ENCODE measurements at regions not wholly inside any gene's neighbourhood (a gene's known extent, or its start where the extent isn't known, plus 50 kb on each side); places are given as distances from the start of the nearest gene placed in this dataset.
A peak's percentile ranks its signal among the peaks of the same experiment; 100 is the strongest.

DNA sequence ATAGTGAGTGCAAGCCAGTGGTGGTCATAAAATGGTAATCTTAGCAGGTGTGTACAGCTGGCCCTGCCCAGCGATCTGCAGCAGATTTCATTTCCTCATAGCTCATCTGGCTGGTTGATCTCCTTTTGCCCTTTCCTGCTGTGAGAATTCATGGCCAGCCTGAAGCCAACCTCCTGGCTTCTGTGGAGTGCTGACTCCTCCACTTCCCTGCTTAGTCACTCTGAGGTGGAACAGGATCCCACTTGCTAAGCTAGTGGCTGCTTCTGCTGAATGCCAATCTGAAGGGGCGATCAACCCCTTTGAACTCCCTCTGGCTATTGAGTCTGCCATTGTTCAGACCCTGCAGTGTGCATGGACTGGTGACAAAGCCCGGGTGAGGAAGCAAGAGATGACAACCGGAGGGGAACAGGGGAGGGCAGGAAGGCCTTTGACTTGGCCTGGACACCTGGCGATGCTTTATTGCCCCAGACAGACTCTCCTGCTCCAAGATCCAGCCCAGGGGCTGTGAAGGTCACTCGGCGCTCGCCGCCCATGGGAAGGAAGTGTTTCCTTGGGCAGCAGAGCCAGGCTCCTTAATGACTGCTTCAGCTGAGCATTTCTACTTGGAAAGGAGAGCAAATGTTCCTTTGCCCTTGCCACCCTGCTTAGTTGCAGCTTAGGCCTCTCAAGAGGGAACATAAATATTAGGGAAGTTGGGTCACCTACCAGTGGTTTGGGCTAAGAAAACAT is 341.1 kb downstream of the ZSWIM6 start:
- ATAC-seq (no peak), DNase-seq (ENCODE audit: low spot score) (no peak)
- H3K4me1 Mint-ChIP-seq (ENCODE audit: low read depth in 2 of 2) = no peaks in the 10 kb centered on the region
- no peak overlapping the region for H3K4me3 Mint-ChIP-seq
- no peaks in the 10 kb centered on the region for H3K36me3 Mint-ChIP-seq
- peaks cover 14 to 24% of the 10 kb centered on the region in 2 donors for H3K27me3 Mint-ChIP-seq
- H3K9me3 Mint-ChIP-seq = no peaks in the 10 kb centered on the region
- no peak overlapping the region for H3K27ac Mint-ChIP-seq

DNA sequence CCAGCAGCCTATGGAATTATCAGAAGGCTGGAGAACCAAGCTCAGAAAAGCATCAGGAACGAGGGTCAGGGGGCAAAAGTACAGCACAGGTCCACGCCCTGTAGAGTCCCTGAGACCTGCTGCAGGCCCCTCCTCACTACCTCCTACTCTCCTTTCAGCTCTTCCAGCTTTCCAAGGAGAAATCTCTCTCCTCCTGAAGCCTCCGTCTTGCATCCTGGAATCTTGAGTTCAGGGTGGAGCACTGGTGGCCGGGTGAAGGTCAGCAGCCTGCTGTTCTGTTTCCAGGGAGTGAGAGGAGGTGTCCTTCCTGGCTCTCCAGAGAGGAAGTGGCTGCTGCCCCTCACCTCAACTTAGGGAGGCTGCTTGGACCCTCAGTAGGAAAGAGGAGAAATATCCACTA is 342.3 kb downstream of the ZSWIM6 start:
- no peak overlapping the region for H3K27ac Mint-ChIP-seq
- DNase-seq (ENCODE audit: low spot score) = no peak
- no peak overlapping the region for H3K4me3 Mint-ChIP-seq
- H3K9me3 Mint-ChIP-seq = no peaks in the 10 kb centered on the region
- no peaks in the 10 kb centered on the region for H3K36me3 Mint-ChIP-seq
- H3K4me1 Mint-ChIP-seq (ENCODE audit: low read depth in 2 of 2) = no peaks in the 10 kb centered on the region
- ATAC-seq = no peak
- peaks cover 8 to 19% of the 10 kb centered on the region in 2 donors for H3K27me3 Mint-ChIP-seq

DNA sequence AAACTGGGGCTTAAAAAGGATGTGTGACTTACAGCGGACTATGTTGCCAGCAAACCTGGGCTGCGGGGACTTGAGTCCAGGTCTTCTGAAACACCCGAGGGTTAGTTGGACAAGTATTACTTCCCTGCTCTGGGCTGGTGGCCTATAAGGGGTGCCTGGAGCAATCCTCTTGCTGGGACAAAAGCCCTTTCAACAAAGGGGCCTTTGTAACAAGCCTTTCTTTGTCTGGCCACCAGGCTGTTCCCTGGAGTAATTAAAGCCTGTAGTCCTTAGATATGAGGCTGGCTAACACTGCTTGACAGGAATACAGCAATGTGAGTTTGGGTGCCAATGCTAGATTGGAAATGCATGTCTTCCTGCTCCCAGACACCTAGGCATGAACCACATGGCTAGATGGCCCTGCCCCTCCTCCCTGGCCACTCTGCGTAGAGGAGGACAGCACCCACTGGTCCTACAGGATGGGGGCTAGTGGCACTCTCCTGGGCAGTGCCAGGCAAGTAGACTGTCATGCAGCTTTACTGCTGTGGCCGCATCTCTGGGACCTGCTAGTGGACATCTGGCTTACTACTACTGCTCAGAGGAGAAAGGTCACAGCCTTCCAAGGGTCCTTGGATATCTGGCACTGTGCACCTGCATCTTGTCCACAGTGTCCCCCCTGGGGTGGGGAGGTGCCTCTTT is 343.1 kb downstream of the ZSWIM6 start:
- Mint-ChIP-seq H3K27me3 (peaks cover 7 to 18% of the 10 kb centered on the region in 2 donors), H3K36me3 (no peaks in the 10 kb centered on the region), H3K4me1 (ENCODE audit: low read depth in 2 of 2) (no peaks in the 10 kb centered on the region), H3K9me3 (no peaks in the 10 kb centered on the region), H3K27ac (no peak overlapping the region), H3K4me3 (no peak overlapping the region)
- DNase-seq (ENCODE audit: low spot score) (no peak), ATAC-seq (peak; percentile 25 to 44)

DNA sequence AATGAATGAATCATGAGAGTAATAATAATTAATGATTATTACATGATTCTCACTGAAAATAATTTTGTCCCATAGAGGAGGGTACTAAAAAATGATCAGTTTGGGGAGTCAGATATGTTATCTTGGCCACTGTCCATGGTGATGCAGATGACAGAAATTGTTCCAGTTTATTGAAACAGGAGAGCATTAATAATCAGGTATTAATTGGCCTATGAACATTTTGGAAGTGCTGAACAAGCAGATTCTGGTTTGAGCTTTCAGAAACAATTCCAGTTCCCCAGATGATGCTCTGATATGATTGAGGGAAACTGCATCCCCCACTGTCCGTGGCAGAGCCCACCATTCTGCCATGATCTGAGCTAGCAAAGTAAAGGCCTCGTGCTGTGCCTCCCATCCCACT is 345.2 kb downstream of the ZSWIM6 start:
- H3K9me3 Mint-ChIP-seq = no peaks in the 10 kb centered on the region
- no peaks in the 10 kb centered on the region for H3K36me3 Mint-ChIP-seq
- ATAC-seq = no peak
- H3K27ac Mint-ChIP-seq = no peak overlapping the region
- H3K4me1 Mint-ChIP-seq (ENCODE audit: low read depth in 2 of 2) = no peaks in the 10 kb centered on the region
- no peak for DNase-seq (ENCODE audit: low spot score)
- peaks cover 7 to 24% of the 10 kb centered on the region in 2 donors for H3K27me3 Mint-ChIP-seq
- no peak overlapping the region for H3K4me3 Mint-ChIP-seq

DNA sequence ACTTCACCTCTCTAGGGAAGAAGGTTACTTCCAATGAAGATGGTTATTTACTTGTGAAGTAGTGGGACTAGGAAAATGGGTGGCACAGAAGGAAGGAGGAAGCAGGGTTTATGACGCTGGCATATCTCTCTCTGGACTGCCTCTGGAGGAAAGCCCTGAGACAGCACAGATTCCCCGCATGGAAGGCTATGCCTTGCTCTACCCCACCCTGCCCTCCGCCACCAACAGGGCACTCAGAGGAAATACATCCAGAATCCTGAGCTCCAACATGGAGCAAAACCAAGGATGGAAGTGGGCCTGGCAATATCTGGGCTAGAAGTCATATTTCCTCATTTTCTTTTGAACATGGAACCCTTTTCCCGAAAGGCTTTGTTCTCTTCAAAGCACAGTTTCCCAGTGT is 346.9 kb downstream of the ZSWIM6 start:
- H3K4me1 Mint-ChIP-seq (ENCODE audit: low read depth in 2 of 2) = no peaks in the 10 kb centered on the region
- no peak overlapping the region for H3K27ac Mint-ChIP-seq
- H3K36me3 Mint-ChIP-seq = no peaks in the 10 kb centered on the region
- H3K4me3 Mint-ChIP-seq = no peak overlapping the region
- ATAC-seq (no peak), DNase-seq (ENCODE audit: low spot score) (no peak)
- peaks cover 4 to 16% of the 10 kb centered on the region in 2 donors for H3K27me3 Mint-ChIP-seq
- no peaks in the 10 kb centered on the region for H3K9me3 Mint-ChIP-seq

DNA sequence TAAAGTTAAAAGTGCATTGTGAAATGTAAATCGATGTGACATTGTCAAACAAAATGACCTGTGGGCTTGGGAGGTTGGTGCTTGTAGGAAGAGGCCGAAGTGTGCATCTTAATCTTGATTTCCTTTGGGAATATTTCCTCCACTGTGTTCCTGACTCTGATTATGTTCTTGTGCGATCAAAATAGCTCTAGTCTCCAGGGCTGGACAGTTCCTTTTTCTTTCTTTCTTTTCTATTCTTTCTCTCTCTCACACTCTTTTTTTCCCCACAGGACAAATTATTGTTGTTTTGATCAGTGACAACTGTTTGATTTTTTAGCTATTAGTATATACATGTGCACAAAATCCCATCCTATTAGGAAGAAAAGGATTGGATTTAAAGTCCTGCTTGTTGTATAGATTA is 347.5 kb downstream of the ZSWIM6 start:
- H3K27ac Mint-ChIP-seq = no peak overlapping the region
- H3K4me3 Mint-ChIP-seq = no peak overlapping the region
- no peaks in the 10 kb centered on the region for H3K4me1 Mint-ChIP-seq (ENCODE audit: low read depth in 2 of 2)
- H3K9me3 Mint-ChIP-seq = no peaks in the 10 kb centered on the region
- peaks cover 6 to 20% of the 10 kb centered on the region in 2 donors for H3K27me3 Mint-ChIP-seq
- DNase-seq (ENCODE audit: low spot score) (no peak), ATAC-seq (no peak)
- H3K36me3 Mint-ChIP-seq = no peaks in the 10 kb centered on the region

DNA sequence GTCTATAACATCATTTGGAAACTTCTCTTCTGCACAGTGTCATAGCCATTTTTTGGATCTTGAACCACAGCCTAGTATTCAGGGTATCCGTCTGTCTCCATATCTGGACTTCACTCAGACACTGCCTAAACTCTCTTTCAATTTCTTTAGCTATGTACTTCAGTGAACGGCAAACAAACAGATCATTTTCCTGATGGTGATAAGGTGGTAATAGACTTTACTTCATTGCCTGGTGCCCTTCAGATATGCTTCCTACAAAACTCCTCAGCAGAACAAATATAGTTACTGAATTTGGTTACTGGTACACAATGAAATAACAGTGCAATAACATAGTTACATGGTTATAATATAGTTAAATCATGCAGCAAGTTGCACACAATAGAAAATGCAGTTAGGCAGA is 348.2 kb downstream of the ZSWIM6 start:
- Mint-ChIP-seq H3K36me3 (no peaks in the 10 kb centered on the region), H3K27ac (no peak overlapping the region), H3K4me1 (ENCODE audit: low read depth in 2 of 2) (no peaks in the 10 kb centered on the region), H3K27me3 (peaks cover 6 to 22% of the 10 kb centered on the region in 2 donors), H3K4me3 (no peak overlapping the region), H3K9me3 (no peaks in the 10 kb centered on the region)
- ATAC-seq (no peak), DNase-seq (ENCODE audit: low spot score) (no peak)

DNA sequence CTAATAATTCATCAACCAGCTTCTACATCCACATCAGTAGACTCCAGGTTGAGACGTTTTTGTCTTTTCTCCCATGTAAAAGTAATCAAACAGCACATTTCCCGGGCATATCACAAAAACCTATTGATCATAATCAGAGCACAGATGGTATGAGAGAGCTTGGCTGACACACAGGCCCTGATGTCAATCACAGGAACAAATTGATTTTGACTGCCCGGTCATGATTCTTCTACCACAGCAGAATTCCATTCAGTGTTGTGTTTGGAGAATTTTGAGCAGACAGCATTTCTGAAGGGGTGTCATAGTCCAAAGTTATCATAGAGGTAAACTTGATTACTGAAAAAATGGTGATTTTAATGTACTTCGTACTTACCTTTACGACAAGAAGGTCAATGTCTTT is 351.1 kb downstream of the ZSWIM6 start:
- Mint-ChIP-seq H3K4me1 (ENCODE audit: low read depth in 2 of 2) (no peaks in the 10 kb centered on the region), H3K4me3 (no peak overlapping the region), H3K27me3 (peaks cover 19 to 49% of the 10 kb centered on the region in 2 donors), H3K9me3 (no peaks in the 10 kb centered on the region), H3K36me3 (no peaks in the 10 kb centered on the region), H3K27ac (no peak overlapping the region)
- ATAC-seq (no peak), DNase-seq (ENCODE audit: low spot score) (no peak)

DNA sequence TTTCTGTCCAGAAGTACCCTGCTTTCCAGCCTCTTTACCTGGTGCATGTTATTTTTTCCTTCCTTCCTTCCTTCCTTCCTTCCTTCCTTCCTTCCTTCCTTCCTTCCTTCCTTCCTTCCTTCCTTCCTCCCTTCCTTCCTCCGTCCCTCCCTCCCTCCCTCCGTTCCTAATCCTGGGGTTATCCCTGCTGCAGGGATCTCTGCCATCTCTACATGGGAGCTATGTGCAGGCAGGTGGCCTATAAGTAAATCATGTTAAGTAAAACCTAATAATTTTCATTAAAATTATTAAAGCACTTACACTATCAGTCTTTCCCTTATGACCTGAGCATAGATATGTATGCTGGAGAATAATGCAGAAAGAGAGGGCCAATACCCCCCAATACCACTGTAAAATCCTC is 351.9 kb downstream of the ZSWIM6 start:
- Mint-ChIP-seq H3K27me3 (peaks cover 19 to 55% of the 10 kb centered on the region in 2 donors), H3K4me1 (ENCODE audit: low read depth in 2 of 2) (no peaks in the 10 kb centered on the region), H3K27ac (no peak overlapping the region), H3K4me3 (no peak overlapping the region), H3K9me3 (no peaks in the 10 kb centered on the region), H3K36me3 (no peaks in the 10 kb centered on the region)
- ATAC-seq (no peak), DNase-seq (ENCODE audit: low spot score) (no peak)

DNA sequence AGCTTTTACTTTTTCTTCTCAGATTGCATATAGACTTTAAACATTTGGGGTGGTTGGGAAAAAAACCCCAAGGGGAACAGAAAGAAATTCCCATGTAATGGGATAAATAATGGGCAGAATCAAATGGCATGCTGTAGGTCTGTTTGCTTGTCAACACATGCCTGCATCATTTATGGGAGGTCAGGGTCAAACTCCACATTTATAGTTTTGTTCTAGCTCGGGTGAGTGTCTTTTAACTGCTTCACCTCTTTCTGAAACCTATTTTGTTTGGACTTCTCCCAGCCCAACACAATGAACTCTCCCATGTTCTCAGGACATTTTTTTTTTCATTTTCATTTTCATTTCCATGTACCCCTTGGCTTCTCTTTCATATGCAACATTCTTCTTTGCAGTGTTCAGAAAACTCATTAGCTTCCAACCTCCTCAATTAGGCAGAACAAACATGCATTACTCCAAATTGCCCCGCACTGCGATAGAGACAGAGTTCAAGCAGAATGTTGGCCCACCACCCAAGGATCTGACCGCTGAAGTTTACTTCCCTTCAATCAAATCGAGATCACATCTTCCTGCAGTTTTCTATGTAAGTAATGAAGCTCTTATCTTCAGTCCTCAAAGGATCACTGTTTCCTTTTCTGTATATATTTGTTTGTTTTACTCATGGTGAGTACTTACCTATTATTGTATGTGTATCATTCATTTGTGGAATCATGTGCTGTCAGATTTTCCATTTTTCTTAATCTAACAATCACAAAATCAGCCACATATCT is 354.6 kb downstream of the ZSWIM6 start:
- Mint-ChIP-seq H3K27me3 (peaks cover 16 to 52% of the 10 kb centered on the region in 2 donors), H3K4me1 (ENCODE audit: low read depth in 2 of 2) (no peaks in the 10 kb centered on the region), H3K4me3 (no peak overlapping the region), H3K9me3 (no peaks in the 10 kb centered on the region), H3K36me3 (no peaks in the 10 kb centered on the region), H3K27ac (no peak overlapping the region)
- ATAC-seq (no peak), DNase-seq (ENCODE audit: low spot score) (no peak)

DNA sequence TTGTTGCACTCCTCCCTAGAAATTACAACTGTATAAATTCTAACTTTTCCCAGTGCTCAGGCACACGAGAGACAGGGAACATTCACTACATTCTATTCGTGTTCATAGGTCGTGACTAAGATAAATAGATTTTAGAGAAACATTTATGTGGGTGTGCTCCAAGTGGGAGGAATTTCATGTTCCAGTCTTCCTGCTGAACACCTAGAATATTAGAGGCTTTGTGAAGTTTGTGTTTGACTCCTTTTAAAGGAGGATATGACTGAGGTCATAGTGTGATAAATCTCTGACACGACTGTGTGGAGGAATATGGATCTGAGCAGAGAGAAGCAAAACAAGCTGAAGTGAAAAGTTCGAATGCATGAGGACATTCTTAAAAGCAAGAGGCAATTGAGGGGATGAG is 355.3 kb downstream of the ZSWIM6 start:
- no peak overlapping the region for H3K4me3 Mint-ChIP-seq

DNA sequence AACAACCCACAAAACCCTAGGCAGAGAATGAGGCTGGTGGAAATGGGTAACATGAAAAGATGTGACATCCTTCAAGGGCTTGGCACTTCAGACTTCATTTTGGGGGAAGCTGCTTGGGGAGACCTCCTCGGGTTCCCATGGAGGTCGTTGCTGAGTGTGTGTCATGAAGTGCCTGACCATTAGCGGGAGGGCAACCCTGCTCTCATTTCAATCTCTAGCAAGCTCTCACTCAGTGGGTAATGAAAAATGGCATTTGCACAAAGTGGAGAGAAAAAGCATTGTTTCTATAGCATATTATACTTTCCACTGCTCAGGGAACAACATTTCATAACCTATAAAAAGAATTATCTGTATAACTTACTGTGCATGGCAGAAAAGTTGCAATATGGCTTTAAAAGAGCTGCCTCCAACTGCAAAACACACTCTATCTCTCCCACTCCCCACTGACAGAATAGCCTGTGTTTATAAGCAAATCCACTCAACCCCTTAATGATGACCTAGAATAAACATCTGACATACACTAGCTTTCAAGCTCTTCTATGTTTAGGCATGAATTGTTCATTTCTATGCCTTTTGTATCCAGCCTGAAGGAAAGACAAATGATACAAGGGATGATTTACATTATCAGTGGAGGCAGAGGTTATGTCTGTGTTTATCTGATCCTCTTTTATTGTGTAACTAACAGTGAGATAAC is 357.2 kb downstream of the ZSWIM6 start:
- Mint-ChIP-seq H3K27ac (no peak overlapping the region), H3K27me3 (peaks cover 16 to 65% of the 10 kb centered on the region in 2 donors), H3K36me3 (no peaks in the 10 kb centered on the region), H3K4me3 (no peak overlapping the region), H3K4me1 (ENCODE audit: low read depth in 2 of 2) (no peaks in the 10 kb centered on the region), H3K9me3 (peaks cover 3% of the 10 kb centered on the region)
- DNase-seq (ENCODE audit: low spot score) (no peak), ATAC-seq (no peak)

More for the DNA sequence above, 355.3 kb downstream of the ZSWIM6 start:
- Mint-ChIP-seq H3K27me3 (peaks cover 16 to 56% of the 10 kb centered on the region in 2 donors), H3K4me1 (ENCODE audit: low read depth in 2 of 2) (no peaks in the 10 kb centered on the region), H3K27ac (no peak overlapping the region), H3K36me3 (no peaks in the 10 kb centered on the region), H3K9me3 (no peaks in the 10 kb centered on the region)
- DNase-seq (ENCODE audit: low spot score) (no peak), ATAC-seq (no peak)

DNA sequence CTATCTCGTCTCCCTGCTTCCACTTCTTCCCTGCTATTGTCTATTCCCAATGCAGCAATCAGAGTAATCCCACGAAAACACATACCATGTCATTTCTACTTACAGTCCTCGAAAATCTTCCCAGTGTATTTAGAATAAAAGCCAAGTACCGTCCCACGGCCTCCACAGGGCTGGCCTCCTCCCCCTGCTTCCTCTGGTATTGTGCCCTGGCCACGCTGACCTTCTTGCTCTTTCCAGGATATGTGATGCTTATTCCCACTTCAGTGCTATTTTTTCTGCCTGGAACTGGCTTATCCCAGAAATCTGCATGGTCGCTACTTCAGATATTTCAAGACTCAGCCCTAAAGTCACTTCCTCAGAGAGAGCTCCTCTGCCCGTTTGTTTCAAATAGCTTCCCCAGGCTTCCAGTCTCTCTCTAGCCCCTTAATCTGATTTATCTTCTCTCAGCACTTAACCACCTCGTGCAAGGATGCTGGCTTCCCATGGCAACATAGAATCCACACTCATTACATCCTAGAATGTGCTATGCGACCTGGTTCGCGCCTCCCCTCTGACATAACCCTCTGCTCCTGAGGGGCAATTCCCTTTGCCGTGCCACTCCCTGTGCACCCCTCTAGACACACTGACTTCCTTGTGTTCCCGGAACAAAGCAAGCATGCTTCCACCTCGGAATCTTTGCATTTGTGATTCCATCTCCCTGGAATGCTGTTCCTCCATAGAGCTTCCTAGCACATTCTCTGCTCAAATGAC is 365.9 kb downstream of the ZSWIM6 start:
- H3K4me3 Mint-ChIP-seq = no peak overlapping the region
- no peaks in the 10 kb centered on the region for H3K36me3 Mint-ChIP-seq
- no peak overlapping the region for H3K27ac Mint-ChIP-seq
- no peak for DNase-seq (ENCODE audit: low spot score)
- H3K27me3 Mint-ChIP-seq = peaks cover under 1 to 15% of the 10 kb centered on the region in 2 donors
- no peak for ATAC-seq
- H3K4me1 Mint-ChIP-seq (ENCODE audit: low read depth in 2 of 2) = no peaks in the 10 kb centered on the region
- peaks cover 3% of the 10 kb centered on the region for H3K9me3 Mint-ChIP-seq
